DMS53 treated with DMSO at 0.1 percent for 48 hours (cell line): ENCODE measurements at regions not wholly inside any gene's neighbourhood (a gene's known extent, or its start where the extent isn't known, plus 50 kb on each side); places are given as distances from the start of the nearest gene placed in this dataset.
"Not testable (repeated sequence)": the region's sequence is repeated elsewhere in the genome, so short reads cannot be mapped to it uniquely, and the experiment has no call there.

Experiments used
- DNase-seq: peaks from one replicate; lab custom pipeline; 2025; ENCODE audit not compliant: unreplicated experiment; lab: John Stamatoyannopoulos, UW

DNA sequence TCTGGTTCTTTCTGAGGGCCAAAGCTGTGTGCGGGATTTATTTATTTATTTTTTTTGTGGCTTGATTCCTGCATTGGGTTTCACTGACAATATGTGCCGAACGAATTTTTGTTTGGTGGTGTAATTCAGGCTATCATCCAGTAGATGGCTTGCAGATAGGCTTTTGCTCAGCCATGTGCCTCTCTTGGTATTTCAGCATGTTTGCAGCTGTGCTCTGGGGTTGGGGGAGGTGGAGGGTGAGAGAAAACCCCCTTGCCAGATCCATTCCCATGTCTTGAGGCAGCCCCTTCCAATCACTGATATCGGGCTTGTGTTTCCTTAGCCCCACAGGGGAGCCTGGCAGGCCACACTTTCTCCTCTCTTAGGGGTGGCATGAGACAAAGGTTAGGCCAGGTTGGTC is 302.4 kb downstream of the PTGER3 start:
- DNase-seq, result peak; percentile 18

DNA sequence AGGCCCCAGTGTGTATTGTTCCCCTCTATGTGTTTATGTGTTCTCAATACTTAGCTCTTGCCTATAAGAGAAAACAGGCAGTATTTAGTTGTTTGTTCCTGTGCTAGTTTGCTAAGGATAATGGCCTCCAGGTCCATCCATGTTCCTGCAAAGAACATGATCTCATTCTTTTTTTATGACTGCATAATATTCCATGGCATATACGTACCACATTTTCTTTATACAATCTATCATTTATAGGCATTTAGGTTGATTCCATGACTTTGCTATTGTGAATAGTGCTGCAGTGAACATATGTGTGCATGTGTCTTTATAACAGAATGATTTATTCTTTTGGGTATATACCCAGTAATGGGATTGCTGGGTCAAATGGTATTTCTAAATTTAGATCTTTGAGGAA is 301.6 kb downstream of the PTGER3 start:
- not testable (repeated sequence) for DNase-seq

- not testable (repeated sequence) for DNase-seq
These were observed 300.5 kb downstream of the PTGER3 start for GRCh38 chr1:70747123-70747522.

DNA sequence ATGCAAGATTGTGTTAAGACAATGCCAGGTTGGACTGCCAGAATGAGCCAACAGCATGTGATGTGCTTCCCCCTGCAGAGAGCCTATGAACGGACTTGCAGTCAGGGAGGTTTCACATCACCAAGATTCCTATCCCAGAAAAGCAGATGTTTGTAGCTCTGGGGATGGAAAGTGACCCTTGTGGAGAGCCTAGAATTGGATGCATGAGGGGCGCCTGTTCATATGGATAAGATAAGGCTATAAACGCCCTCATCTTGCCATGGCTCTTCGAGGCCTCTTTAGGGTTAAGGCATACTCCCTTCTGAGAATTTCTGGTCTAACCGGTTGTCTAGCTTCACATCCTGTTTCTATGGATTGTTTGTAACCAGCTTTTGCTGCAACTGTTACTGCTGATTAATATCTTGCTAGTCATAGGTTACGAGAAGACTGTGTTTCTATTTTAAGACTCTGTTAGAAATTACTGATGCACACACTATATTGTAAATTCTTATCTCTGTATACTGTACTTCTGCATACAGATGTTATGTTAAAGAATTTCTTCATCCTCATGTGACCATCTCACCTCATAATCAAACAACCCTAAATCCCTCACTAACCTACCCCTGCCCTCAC is 295.8 kb downstream of the PTGER3 start:
- peak; percentile 18 for DNase-seq

DNA sequence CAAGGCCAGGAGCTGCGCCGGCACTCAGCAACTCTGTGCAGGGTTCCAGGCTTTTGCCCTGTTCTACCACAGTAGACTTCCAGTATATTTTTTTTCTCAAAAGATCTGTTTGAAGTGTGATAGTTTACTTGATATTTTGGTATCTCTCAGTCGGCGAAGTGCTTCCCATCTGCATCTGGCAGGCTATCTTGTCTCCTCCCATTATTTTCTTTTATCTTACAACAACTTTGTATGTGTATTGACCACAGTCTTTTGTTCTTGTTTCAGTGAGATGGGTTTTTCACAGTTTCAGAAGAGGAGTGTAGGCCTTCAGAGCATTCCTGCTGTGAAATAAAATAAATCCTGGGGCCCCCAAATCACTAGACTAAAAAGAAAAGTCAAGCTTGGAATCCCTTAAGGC is 292.9 kb downstream of the PTGER3 start:
- DNase-seq, result no peak

GRCh38 chr1:70760154-70760553 is 287.5 kb downstream of the PTGER3 start:
- no peak for DNase-seq

DNA sequence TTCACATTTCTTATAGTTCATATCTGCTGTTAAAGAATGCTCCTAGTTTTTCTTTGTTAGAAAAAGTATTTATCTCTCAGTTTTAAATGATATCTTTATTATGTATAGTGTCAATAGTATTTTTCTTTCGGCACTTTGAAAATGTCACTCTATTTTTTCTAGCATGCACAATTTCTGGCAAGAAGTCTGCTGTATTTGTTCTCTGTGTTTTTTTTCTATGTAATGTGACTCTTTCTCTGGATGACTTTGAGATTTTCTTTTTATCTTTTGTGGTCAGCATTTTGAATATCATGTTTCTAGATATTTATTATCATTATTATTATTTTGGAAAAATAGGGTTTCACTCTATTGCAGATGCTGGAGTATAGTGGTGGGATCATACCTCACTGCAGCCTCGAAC is 285.2 kb downstream of the PTGER3 start:
- DNase-seq, result no peak

DNA sequence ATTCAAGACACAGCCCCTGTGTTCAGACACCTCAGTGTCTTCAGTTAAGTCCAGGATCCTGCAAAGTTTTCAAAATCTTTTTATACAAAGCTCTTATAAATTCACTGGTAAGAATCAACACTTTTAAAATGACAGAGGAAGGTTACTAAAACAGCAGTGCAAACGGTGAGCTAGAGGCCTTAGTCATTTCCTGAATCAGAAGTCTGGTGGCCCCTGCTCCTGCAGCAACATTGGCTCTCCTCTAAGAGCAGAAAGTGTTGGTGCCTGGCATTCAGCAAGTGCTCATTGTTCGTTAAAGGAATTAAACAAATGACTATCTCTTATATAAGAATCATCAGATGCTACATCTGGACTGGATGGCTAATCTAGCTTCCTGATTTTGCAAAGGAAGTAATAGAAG is 282.9 kb downstream of the PTGER3 start:
- peak; percentile 14 for DNase-seq

DNA sequence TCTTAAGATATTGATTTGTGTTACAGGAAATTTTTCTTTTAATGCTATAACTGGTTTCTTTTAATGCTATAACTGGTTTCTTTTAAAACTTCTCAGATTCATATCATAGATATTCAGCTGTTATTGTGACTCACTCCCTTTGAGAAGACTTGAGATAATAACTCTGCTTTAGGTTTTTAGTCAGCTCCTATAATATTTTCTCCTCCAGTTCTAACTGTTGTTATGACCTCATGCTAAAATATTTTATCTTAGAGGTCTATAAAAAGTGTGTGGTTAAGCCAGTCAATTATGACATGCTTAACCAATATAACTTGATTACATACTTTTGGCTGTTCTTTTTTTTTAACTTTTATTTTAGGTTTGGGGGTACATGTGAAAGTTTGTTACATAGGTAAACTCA is 280.2 kb downstream of the PTGER3 start:
- DNase-seq, result no peak

GRCh38 chr1:70768216-70768615 is 279.4 kb downstream of the PTGER3 start:
- no peak for DNase-seq

DNA sequence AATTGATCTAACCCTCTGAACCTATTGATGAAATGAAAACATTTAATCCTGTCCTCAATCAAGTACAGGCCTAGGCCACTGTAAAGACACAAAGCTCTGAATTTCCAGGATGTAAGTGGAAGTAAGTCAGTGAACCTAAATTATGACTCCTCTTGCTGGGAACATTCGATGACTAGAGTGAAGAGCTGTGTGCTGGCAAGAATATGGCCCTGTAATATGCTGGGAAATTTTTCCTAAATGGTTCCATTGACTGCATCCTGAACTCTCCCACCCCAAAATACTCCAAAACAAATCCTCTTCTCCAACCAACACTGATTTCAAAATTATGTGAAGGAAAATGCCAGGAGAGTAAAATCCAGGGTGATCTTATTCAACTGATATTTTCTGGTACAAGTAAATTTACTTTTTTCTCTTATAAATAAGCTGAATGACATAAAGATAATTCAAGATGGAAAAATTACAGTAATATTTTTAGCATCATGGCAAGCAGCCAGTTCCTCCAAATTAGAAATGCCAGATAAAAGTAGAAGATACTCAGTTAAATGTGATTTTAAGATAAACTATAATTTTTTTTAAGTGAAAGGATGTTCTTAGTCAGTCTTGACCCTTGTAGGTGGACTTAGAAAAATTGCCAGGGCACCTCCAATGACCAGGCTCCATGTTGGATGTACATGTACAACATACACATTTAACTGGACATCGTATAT is 269.4 kb downstream of the PTGER3 start:
- DNase-seq, result no peak

DNA sequence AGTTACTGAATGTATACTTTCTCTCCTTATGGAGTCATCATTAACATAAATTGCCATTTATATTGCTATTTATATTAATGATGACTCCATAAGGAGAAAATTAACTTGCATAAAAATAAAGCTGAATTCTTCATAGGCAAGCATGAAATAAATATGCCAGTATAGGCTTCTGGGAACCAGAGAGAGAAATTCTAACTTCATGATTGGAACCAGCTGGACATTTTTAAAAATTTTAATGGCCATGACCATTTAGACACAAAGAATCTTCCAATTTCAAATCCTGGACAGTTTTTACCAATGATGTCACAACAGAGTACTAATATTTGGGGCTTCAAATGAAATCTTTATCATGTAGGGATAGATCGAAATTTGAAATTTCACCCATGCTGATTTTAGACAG is 268.7 kb downstream of the PTGER3 start:
- DNase-seq, result no peak

DNA sequence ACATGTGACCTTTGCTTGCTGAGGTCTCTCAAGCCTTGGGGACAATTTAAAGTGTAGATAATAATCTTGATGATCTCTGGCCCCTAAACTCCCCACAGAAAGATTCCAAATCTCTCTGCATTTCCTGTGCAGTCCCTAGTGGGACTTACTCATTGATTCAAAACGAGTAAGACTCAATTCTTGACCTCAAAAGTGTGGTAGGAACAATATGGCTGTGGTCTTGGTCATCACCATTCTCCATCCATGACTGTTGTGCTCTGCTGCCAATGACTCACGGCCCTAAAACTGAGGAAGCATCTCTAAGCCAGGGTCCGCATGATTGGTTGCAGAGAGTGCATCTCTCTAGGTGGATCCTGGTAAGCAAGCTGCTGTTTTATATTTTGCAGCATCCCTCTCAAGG is 268.0 kb downstream of the PTGER3 start:
- no peak for DNase-seq

- DNase-seq, result no peak
These were observed 262.3 kb downstream of the PTGER3 start for GRCh38 chr1:70785287-70785686.

DNA sequence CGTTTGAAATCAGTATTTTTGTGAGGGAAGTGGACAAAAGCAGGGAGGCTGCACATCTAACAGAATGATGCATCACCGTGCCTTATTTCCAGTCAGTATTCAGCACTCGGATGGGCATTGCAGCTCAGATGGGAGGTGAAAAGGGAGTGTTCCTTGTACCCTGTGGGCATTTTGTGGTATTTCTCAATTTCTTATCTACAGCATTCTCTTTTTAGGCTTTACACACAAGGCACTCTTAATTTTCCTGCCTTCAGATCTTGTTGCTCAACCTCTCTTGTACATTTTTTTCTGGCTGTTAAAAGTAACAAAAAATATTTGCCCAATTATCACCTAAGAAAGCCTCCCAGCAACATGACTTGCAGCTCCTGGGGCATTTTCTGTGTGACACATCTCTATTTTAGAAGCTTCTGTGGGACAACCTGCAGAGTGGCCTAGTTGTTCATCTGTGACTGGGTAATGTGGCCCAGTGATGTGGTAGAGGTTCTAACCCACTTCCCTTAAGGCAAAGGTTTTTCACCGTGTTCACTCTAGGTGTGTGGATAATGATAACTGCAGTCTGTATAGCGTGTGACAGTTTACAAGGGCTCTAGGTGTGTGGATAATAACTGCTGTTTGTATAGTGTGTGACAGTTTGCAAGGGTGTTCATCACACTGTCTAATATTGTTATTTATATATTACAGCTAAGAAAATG is 257.2 kb downstream of the PTGER3 start:
- DNase-seq, result no peak

GRCh38 chr1:70795064-70795463 is 252.6 kb downstream of the PTGER3 start:
- not testable (repeated sequence) for DNase-seq

- not testable (repeated sequence) for DNase-seq
These were observed 251.3 kb downstream of the PTGER3 start for GRCh38 chr1:70796298-70796697.

DNA sequence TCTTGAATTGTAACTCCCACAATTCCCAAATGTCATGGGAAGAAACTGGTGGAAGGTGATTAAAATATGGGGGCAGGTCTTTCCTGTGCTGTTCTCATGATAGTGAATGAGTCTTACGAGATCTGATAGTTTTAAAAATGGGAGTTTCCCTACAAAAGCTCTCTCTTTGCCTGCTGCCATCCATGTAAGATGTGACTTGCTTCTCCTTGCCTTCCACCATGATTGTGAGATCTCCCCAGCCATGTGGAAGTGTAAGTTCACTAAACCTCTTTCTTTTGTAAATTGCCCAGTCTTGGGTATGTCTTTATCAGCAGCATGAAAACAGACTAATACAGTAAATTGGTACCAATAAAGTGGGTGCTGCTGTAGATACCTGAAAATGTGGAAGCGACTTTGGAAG is 245.0 kb downstream of the PTGER3 start:
- not testable (repeated sequence) for DNase-seq

GRCh38 chr1:70805641-70806040 is 242.0 kb downstream of the PTGER3 start:
- no peak for DNase-seq

DNA sequence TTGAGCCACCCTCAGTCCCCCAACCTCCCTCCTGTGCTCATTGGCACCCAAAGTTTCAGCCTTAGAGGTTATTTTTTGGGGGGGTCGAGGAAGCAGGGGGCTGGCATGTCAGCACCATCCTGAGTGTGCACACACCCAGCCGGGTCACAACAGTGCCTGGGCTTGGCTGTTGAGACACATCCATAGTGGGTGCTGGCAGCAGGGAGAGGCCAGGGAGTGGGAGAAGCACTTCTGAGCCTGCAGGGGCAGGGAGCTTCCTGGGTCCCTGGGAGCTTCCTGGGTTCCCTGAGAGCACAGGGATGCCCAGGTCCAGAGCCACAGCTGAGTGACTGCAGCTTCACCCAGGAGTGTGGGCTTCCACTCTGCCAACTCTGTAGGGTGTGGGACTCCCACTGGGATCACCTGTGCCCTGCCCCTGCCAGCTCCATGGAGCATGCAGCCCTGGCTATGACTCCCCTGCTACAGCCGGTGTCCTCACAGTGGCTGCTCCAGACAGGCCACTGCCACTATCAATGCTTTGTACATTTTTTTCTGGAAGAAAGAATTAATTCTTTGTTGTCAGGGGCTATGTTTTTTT is 240.4 kb downstream of the PTGER3 start:
- DNase-seq, result no peak

DNA sequence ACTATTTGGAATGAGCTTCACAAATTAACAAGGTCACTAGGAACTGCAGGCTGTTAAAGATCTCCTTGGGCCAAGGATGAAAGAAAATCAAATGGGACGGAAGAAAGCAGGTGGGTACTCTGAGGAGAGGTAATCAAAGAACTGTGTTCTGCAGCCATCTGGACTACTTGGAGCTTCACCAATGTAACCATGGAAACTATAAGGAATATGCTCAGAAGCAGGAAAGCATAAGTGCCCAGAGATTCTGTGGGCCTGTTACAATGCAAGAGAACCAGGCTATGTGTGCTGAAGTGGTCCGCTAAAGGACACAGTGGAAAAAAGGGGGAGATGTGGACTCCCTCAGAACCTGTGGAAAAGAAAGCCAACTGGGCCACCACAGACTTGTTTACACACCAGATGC is 238.5 kb downstream of the PTGER3 start:
- DNase-seq, result no peak

DNA sequence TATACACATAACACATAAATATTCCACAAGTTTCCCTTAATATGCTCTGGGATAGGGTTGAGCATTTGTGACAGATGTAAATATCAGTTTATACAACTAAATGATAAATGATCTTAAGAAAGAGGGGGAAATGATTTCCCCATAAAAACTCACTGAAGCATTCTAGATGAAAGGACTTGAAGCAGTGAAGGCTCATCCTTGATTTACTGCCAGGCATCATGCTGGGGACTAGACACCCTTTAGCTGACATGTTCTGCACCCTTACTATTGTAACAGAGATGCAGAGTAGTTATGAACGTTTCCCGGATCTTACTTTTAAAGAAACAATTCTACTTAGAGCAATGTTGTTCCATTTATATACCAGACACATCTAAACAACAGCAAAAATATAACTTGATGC is 235.8 kb downstream of the PTGER3 start:
- DNase-seq, result no peak
